ENCODE measurements at regions not wholly inside any gene's neighbourhood (a gene's known extent, or its start where the extent isn't known, plus 50 kb on each side); places are given as distances from the start of the nearest gene placed in this dataset.

GRCh38 chr5:117947836-117948235 is 1040.5 kb downstream of the DTWD2 start:
- no peak overlapping the region for H3K27ac ChIP-seq
- intact Hi-C loops (cut with micrococcal nuclease; ENCODE audit: unreplicated experiment): no loop called here
- no peak for DNase-seq
- H3K36me3 ChIP-seq (ENCODE audit: low read depth): no peaks in the 10 kb centered on the region
- H3K4me3 ChIP-seq: no peak overlapping the region
- H3K79me2 ChIP-seq (ENCODE audit: low read depth): no peaks in the 10 kb centered on the region
- no peaks in the 10 kb centered on the region for H3K27me3 ChIP-seq (ENCODE audit: insufficient read depth, low read depth)
- BruUV-seq (replicated peaks): no TSS peak
- no peak overlapping the region for H3K4me2 ChIP-seq
- CTCF ChIA-PET: no interaction called here
- POLR2A ChIA-PET (ENCODE audit: unreplicated experiment): no interaction called here
- no peak for TF ChIP-seq CTCF (conservative IDR thresholded peaks at IDR 0.05)
- no peak for TF ChIP-seq EZH2 (IDR thresholded peaks at IDR 0.05; ENCODE audit: low read depth)
- H3K4me1 ChIP-seq (replicated peaks; ENCODE audit: insufficient read depth): no peaks in the 10 kb centered on the region
- H3K9me3 ChIP-seq (ENCODE audit: insufficient read depth, low read depth): no peaks in the 10 kb centered on the region; the same call in 1 of the 2 replicates
- no peaks in the 10 kb centered on the region for H3F3A ChIP-seq (ENCODE audit: insufficient read depth, low read depth)
- no peak overlapping the region for H2AFZ ChIP-seq
- no peaks in the 10 kb centered on the region for H4K20me1 ChIP-seq (ENCODE audit: insufficient read depth)
- no peaks in the 10 kb centered on the region for H3K9me2 ChIP-seq (ENCODE audit: insufficient read depth)

GRCh38 chr5:117947121-117947520 is 1041.2 kb downstream of the DTWD2 start:
- Histone ChIP-seq H2AFZ (no peak overlapping the region), H3K79me2 (ENCODE audit: low read depth) (no peaks in the 10 kb centered on the region), H3F3A (ENCODE audit: insufficient read depth, low read depth) (no peaks in the 10 kb centered on the region), H3K9me3 (ENCODE audit: insufficient read depth, low read depth) (no peaks in the 10 kb centered on the region; the same call in 1 of the 2 replicates), H4K20me1 (ENCODE audit: insufficient read depth) (no peaks in the 10 kb centered on the region), H3K4me3 (no peak overlapping the region), H3K27me3 (ENCODE audit: insufficient read depth, low read depth) (no peaks in the 10 kb centered on the region), H3K36me3 (ENCODE audit: low read depth) (no peaks in the 10 kb centered on the region), H3K27ac (no peak overlapping the region), H3K4me1 (replicated peaks; ENCODE audit: insufficient read depth) (no peaks in the 10 kb centered on the region), H3K4me2 (no peak overlapping the region), H3K9me2 (ENCODE audit: insufficient read depth) (no peaks in the 10 kb centered on the region)
- intact Hi-C loops (cut with micrococcal nuclease; ENCODE audit: unreplicated experiment): no loop called here
- POLR2A ChIA-PET (ENCODE audit: unreplicated experiment): no interaction called here
- no peak for TF ChIP-seq EZH2 (IDR thresholded peaks at IDR 0.05; ENCODE audit: low read depth)
- no peak for TF ChIP-seq CTCF (conservative IDR thresholded peaks at IDR 0.05)
- no peak for DNase-seq
- CTCF ChIA-PET: no interaction called here
- BruUV-seq (replicated peaks): no TSS peak

- no TSS peak for BruUV-seq (replicated peaks)
- POLR2A ChIA-PET (ENCODE audit: unreplicated experiment): no interaction called here
- H2AFZ ChIP-seq: no peak overlapping the region
- H3K79me2 ChIP-seq (ENCODE audit: low read depth): no peaks in the 10 kb centered on the region
- intact Hi-C loops (cut with micrococcal nuclease; ENCODE audit: unreplicated experiment): no loop called here
- H3K4me3 ChIP-seq: no peak overlapping the region
- H3K27ac ChIP-seq: no peak overlapping the region
- no peak overlapping the region for H3K4me2 ChIP-seq
- no peaks in the 10 kb centered on the region for H4K20me1 ChIP-seq (ENCODE audit: insufficient read depth)
- H3F3A ChIP-seq (ENCODE audit: insufficient read depth, low read depth): no peaks in the 10 kb centered on the region
- no peaks in the 10 kb centered on the region for H3K27me3 ChIP-seq (ENCODE audit: insufficient read depth, low read depth)
- CTCF ChIA-PET: no interaction called here
- no peaks in the 10 kb centered on the region; the same call in 1 of the 2 replicates for H3K9me3 ChIP-seq (ENCODE audit: insufficient read depth, low read depth)
- no peaks in the 10 kb centered on the region for H3K9me2 ChIP-seq (ENCODE audit: insufficient read depth)
- TF ChIP-seq CTCF (conservative IDR thresholded peaks at IDR 0.05) (no peak), EZH2 (IDR thresholded peaks at IDR 0.05; ENCODE audit: low read depth) (no peak)
- H3K36me3 ChIP-seq (ENCODE audit: low read depth): no peaks in the 10 kb centered on the region
- DNase-seq: no peak
- H3K4me1 ChIP-seq (replicated peaks; ENCODE audit: insufficient read depth): no peaks in the 10 kb centered on the region
These were observed 1043.1 kb downstream of the DTWD2 start for GRCh38 chr5:117945258-117945657.
